T-cell (primary cell): ENCODE measurements at regions not wholly inside any gene's neighbourhood (a gene's known extent, or its start where the extent isn't known, plus 50 kb on each side); places are given as distances from the start of the nearest gene placed in this dataset.

Source experiments
- ATAC-seq, 4 experiments: fragments of 200-7000 bp in 3 of 4; fragments of 150-1000 bp in 1 of 4; cut with Tn5 transposase; replicated peaks in 1 of 4; 1 replicate in 3 of 4; 2 replicates in 1 of 4; pipeline ENCODE4 v1.10.0; 2021; ENCODE audit warnings: moderate library complexity in 3 of 4, mild to moderate bottlenecking in 2 of 4, moderate number of reproducible peaks in 1 of 4
- CTCF ChIA-PET, 2 donors: fragments of 300-600 bp; sonication (Branson Sonifier 250); formaldehyde crosslinking; loops; one replicate each; lab custom pipeline; 2022; ENCODE audit warnings: antibody characterized with exemption in 2 of 2; lab: Charles Lee
- POLR2A ChIA-PET, 2 donors: fragments of 300-600 bp; sonication (Branson Sonifier 250); formaldehyde crosslinking; loops; one replicate each; lab custom pipeline; 2022; ENCODE audit warnings: antibody characterized with exemption in 2 of 2; lab: Charles Lee
- DNase-seq, 35 experiments: peaks; one replicate each; pipeline versions ENCODE4 v3.0.0 to v3.0.0-alpha.2; 2013 to 2023
- H3K27ac ChIP-seq: one replicate; pipeline ENCODE4 v1.5.1; 2013; ENCODE audit warnings: low read length
- H3K27me3 ChIP-seq, 2 experiments: replicated peaks in 1 of 2; 1 replicate in 1 of 2; 2 replicates in 1 of 2; pipeline versions ENCODE4 v1.6.1 to v1.7.0; 2013; ENCODE audit warnings: low read length in 1 of 2, mixed read lengths in 1 of 2; ENCODE audit not compliant: control insufficient read depth in 2 of 2, insufficient read depth in 2 of 2; ENCODE audit errors: extremely low read depth in 1 of 2
- H3K36me3 ChIP-seq, 2 donors: 1 replicate in 1 of 2; 2 replicates in 1 of 2; pipeline versions ENCODE4 v1.6.1 to v1.7.0; 2013; ENCODE audit warnings: low read length in 1 of 2; ENCODE audit not compliant: control insufficient read depth in 2 of 2, insufficient read depth in 1 of 2; ENCODE audit errors: extremely low read depth in 1 of 2
- H3K4me1 ChIP-seq, 2 experiments: 1 replicate in 1 of 2; 2 replicates in 1 of 2; pipeline versions ENCODE4 v1.6.1 to v1.7.0; 2013; ENCODE audit warnings: low read length in 2 of 2, mixed read lengths in 1 of 2; ENCODE audit not compliant: insufficient read depth in 2 of 2, control insufficient read depth in 1 of 2; ENCODE audit errors: extremely low read depth in 1 of 2
- H3K4me3 ChIP-seq, 2 donors: 1 replicate in 1 of 2; 2 replicates in 1 of 2; pipeline versions ENCODE4 v1.5.1 to v1.7.0; 2013; ENCODE audit warnings: mild to moderate bottlenecking in 2 of 2, low read length in 1 of 2, moderate library complexity in 1 of 2; ENCODE audit not compliant: control insufficient read depth in 1 of 2; ENCODE audit errors: extremely low read depth in 1 of 2
- H3K9me3 ChIP-seq: 2 replicates; pipeline ENCODE4 v1.7.0; 2013
- H3K27ac Mint-ChIP-seq, 2 donors: one replicate each; pipeline ENCODE4 v1.8.0; 2020 to 2021; ENCODE audit warnings: mild to moderate bottlenecking in 2 of 2, mixed read lengths in 2 of 2
- H3K27me3 Mint-ChIP-seq, 2 donors: one replicate each; pipeline ENCODE4 v1.8.0; 2021 to 2022; ENCODE audit warnings: mixed read lengths in 2 of 2
- H3K36me3 Mint-ChIP-seq: one replicate; pipeline ENCODE4 v1.8.0; 2021; ENCODE audit warnings: mixed read lengths
- H3K4me1 Mint-ChIP-seq, 3 donors: one replicate each; pipeline ENCODE4 v1.8.0; 2020 to 2022; ENCODE audit warnings: mixed read lengths in 3 of 3, mild to moderate bottlenecking in 1 of 3
- H3K4me3 Mint-ChIP-seq, 3 donors: one replicate each; pipeline ENCODE4 v1.8.0; 2020 to 2022; ENCODE audit warnings: mild to moderate bottlenecking in 3 of 3, mixed read lengths in 3 of 3, moderate library complexity in 3 of 3
- H3K9me3 Mint-ChIP-seq, 3 donors: one replicate each; pipeline ENCODE4 v1.8.0; 2020 to 2022; ENCODE audit warnings: mixed read lengths in 3 of 3
- WGBS: methylation state at CpG from one replicate; pipeline ENCODE4 v1.1.5; 2013; ENCODE audit warnings: missing lambda C conversion rate; ENCODE audit not compliant: insufficient coverage; 5-methylcytosine and 5-hydroxymethylcytosine counted together

- Histone ChIP-seq H3K36me3 (no peaks in the 10 kb centered on the region), H3K9me3 (no peaks in the 10 kb centered on the region), H3K27ac (no peak overlapping the region), H3K27me3 (no peaks in the 10 kb centered on the region), H3K4me3 (no peak overlapping the region), H3K4me1 (no peaks in the 10 kb centered on the region)
- Mint-ChIP-seq H3K27me3 (peaks cover 2 to 12% of the 10 kb centered on the region in 2 donors), H3K27ac (no peak overlapping the region), H3K9me3 (no peaks in the 10 kb centered on the region), H3K36me3 (no peaks in the 10 kb centered on the region), H3K4me3 (no peak overlapping the region), H3K4me1 (peaks cover 0 to 1% (median 0%) of the 10 kb centered on the region in 3 donors)
- POLR2A ChIA-PET, result interaction anchor here in 1 of 2 donors (0.7 kb wide), 1 partner anchor 164 kb away, joined by 6 read pairs; no protein-coding TSS in a partner anchor
- no peak for ATAC-seq
- WGBS, result 83% methylated on average over 1 of the region's 4 CpGs
- CTCF ChIA-PET, result no interaction called here
- no peak for DNase-seq
Measured at GRCh38 chrX:45956191-45956870, 588.9 kb downstream of the ZNF674 start.

- Histone ChIP-seq H3K9me3 (no peaks in the 10 kb centered on the region), H3K27me3 (no peaks in the 10 kb centered on the region), H3K36me3 (no peaks in the 10 kb centered on the region), H3K27ac (no peak overlapping the region), H3K4me3 (no peak overlapping the region), H3K4me1 (no peaks in the 10 kb centered on the region)
- H3K4me3 Mint-ChIP-seq, result no peak overlapping the region
- CTCF ChIA-PET, result no interaction called here
- no peak overlapping the region for H3K27ac Mint-ChIP-seq
- WGBS, result no CpG with 5 or more reads among the region's 1 CpG
- H3K27me3 Mint-ChIP-seq, result peaks cover 2 to 18% of the 10 kb centered on the region in 2 donors
- H3K4me1 Mint-ChIP-seq, result peaks cover 0 to 1% (median 0%) of the 10 kb centered on the region in 3 donors
- no peaks in the 10 kb centered on the region for H3K36me3 Mint-ChIP-seq
- no peak for DNase-seq
- POLR2A ChIA-PET, result no interaction called here
- no peak for ATAC-seq
- H3K9me3 Mint-ChIP-seq, result no peaks in the 10 kb centered on the region
Measured at GRCh38 chrX:45955661-45956060, 589.6 kb downstream of the ZNF674 start.

GRCh38 chrX:45954026-45954425 lies 591.2 kb downstream of the ZNF674 start:
- Histone ChIP-seq H3K36me3 (no peaks in the 10 kb centered on the region), H3K4me1 (no peaks in the 10 kb centered on the region), H3K27ac (no peak overlapping the region), H3K4me3 (no peak overlapping the region), H3K27me3 (no peaks in the 10 kb centered on the region), H3K9me3 (no peaks in the 10 kb centered on the region)
- H3K27me3 Mint-ChIP-seq, result peaks cover 2 to 19% of the 10 kb centered on the region in 2 donors
- H3K4me3 Mint-ChIP-seq, result no peak overlapping the region
- ATAC-seq (no peak), DNase-seq (no peak)
- H3K9me3 Mint-ChIP-seq, result no peaks in the 10 kb centered on the region
- peaks cover 0 to 1% (median 0%) of the 10 kb centered on the region in 3 donors for H3K4me1 Mint-ChIP-seq
- H3K36me3 Mint-ChIP-seq, result no peaks in the 10 kb centered on the region
- ChIA-PET POLR2A (no interaction called here), CTCF (interaction anchor here in 1 of 2 donors (0.7 kb wide), 1 partner anchor 13 kb away, joined by 3 read pairs; no protein-coding TSS in a partner anchor)
- no peak overlapping the region for H3K27ac Mint-ChIP-seq
- WGBS, result 50% methylated on average over 1 of the region's 2 CpGs

GRCh38 chrX:45952030-45952429 lies 593.2 kb downstream of the ZNF674 start:
- no peaks in the 10 kb centered on the region for H3K4me1 ChIP-seq
- Mint-ChIP-seq H3K9me3 (no peaks in the 10 kb centered on the region), H3K4me1 (peaks cover 0 to 1% (median 0%) of the 10 kb centered on the region in 3 donors), H3K27me3 (peaks cover 0 to 11% of the 10 kb centered on the region in 2 donors), H3K4me3 (no peak overlapping the region), H3K36me3 (no peaks in the 10 kb centered on the region), H3K27ac (no peak overlapping the region)
- no peaks in the 10 kb centered on the region for H3K9me3 ChIP-seq
- POLR2A ChIA-PET, result no interaction called here
- CTCF ChIA-PET, result interaction anchor here in 1 of 2 donors (0.7 kb wide), 1 partner anchor 171 kb away, joined by 6 read pairs; no protein-coding TSS in a partner anchor
- no CpG with 5 or more reads among the region's 2 CpGs for WGBS
- DNase-seq (no peak), ATAC-seq (no peak)
- H3K4me3 ChIP-seq, result no peak overlapping the region
- H3K27ac ChIP-seq, result no peak overlapping the region
- no peaks in the 10 kb centered on the region for H3K27me3 ChIP-seq
- no peaks in the 10 kb centered on the region for H3K36me3 ChIP-seq

- no peak overlapping the region for H3K4me3 ChIP-seq
- ChIA-PET CTCF (no interaction called here), POLR2A (no interaction called here)
- Mint-ChIP-seq H3K4me1 (no peaks in the 10 kb centered on the region), H3K27ac (no peak overlapping the region), H3K9me3 (peaks cover 0 to 3% (median 0%) of the 10 kb centered on the region in 3 donors), H3K36me3 (no peaks in the 10 kb centered on the region), H3K4me3 (no peak overlapping the region), H3K27me3 (peaks cover 0 to 10% of the 10 kb centered on the region in 2 donors)
- ATAC-seq (no peak), DNase-seq (no peak)
- no peak overlapping the region for H3K27ac ChIP-seq
- no peaks in the 10 kb centered on the region for H3K4me1 ChIP-seq
- H3K36me3 ChIP-seq, result no peaks in the 10 kb centered on the region
- H3K27me3 ChIP-seq, result no peaks in the 10 kb centered on the region
- H3K9me3 ChIP-seq, result no peaks in the 10 kb centered on the region
Measured at GRCh38 chrX:45935408-45935807, 609.8 kb downstream of the ZNF674 start.

- Histone ChIP-seq H3K27me3 (no peaks in the 10 kb centered on the region), H3K27ac (no peak overlapping the region), H3K4me3 (no peak overlapping the region), H3K4me1 (no peaks in the 10 kb centered on the region), H3K36me3 (no peaks in the 10 kb centered on the region), H3K9me3 (no peaks in the 10 kb centered on the region)
- no peak overlapping the region for H3K27ac Mint-ChIP-seq
- no peaks in the 10 kb centered on the region for H3K9me3 Mint-ChIP-seq
- peaks cover 0 to 14% of the 10 kb centered on the region in 2 donors for H3K27me3 Mint-ChIP-seq
- ChIA-PET POLR2A (no interaction called here), CTCF (no interaction called here)
- H3K4me3 Mint-ChIP-seq, result no peak overlapping the region
- no peaks in the 10 kb centered on the region for H3K36me3 Mint-ChIP-seq
- WGBS, result no CpG with 5 or more reads among the region's 3 CpGs
- no peak for ATAC-seq
- no peaks in the 10 kb centered on the region for H3K4me1 Mint-ChIP-seq
- no peak for DNase-seq
Measured at GRCh38 chrX:45912316-45912715, 632.9 kb downstream of the ZNF674 start.
